AG08395 (cell line): ENCODE measurements at regions not wholly inside any gene's neighbourhood (a gene's known extent, or its start where the extent isn't known, plus 50 kb on each side); places are given as distances from the start of the nearest gene placed in this dataset.

Experiments
- DNase-seq: peaks from one replicate; pipeline ENCODE4 v3.0.0; 2012; ENCODE audit warnings: mixed read lengths, low spot score

DNA sequence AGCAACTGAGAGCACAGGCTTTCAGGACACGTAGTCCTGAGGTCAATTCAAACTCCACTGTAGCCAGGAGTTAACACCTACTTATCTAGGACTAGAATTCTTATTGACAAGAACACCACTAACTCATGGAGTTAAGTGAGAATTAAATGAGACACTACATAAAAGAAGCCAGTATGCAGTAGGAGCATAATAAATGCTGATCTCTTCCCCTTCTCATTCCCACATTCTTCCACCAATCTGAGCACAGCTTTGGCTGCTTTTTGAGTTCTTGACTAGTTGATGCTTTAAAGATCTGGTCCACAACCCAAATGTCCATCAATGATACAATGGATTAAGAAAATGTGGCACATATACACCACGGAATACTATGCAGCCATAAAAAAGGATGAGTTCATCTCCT is 55.2 kb downstream of the TTC32 start:
- DNase-seq: no peak

DNA sequence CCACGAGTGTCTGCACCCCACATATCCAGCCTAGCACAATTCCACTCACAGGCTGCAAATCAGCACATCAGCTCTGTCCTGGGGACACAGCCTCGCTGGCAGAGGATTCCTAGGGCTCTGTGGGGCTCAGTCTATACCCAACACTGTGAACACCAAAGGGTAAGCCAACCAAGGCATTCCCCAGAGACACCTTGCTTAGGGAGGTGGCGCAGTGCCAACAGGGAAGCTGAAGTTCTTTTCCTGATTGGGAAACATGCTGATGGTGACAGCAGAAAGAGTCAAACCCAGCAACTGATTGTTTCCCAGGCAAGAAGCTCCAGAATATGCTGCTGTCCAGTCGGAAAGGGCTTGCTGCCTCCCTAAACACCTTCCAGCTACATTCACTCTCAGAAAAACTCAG is 55.8 kb downstream of the TTC32 start:
- DNase-seq: no peak

DNA sequence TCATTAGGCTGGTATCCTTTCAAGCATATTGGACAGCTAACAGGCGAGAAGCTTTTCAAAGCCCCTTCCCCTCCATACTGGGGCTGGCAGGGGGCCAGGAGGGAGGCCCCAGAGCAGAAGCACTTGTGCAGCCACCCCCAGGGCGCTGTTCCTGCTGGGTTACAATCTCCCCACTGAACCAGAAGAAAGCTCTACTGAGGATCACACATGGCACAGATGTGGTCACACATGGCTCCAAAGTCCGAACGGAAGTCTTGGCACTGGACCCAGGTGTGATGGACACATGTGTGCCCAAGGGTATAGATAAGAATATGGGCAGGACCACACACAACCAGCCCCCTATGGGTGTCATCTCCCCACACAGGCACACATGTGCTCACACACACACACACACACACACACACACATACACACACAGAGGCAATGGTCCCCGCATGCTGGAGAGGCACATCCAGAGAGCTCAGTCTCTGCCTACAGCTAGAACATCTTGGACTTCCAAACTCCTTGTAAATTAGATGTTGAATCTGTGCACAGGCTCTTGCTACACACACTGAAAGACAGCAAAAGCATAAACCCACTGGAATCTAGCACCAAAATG is 56.4 kb downstream of the TTC32 start:
- no peak for DNase-seq

DNA sequence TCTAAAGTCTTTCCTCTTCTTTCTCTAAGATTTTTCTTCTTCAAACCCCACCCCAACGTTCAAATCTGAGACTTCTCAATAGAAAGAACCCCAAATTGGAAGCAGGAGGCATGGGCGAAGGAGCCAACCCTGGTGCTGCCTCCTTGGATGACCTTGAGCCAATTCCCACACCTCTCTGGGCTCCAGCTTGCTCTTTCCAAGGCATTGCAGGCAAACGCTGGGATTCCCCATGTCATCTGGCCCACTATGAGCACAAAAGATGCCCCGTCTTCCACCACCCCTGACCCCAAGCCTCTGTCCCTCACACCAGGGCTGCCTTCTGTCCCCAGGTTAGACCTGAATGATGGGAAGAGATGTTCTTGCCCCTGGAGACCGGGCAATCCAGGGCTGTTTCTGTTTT is 57.0 kb downstream of the TTC32 start:
- no peak for DNase-seq

DNA sequence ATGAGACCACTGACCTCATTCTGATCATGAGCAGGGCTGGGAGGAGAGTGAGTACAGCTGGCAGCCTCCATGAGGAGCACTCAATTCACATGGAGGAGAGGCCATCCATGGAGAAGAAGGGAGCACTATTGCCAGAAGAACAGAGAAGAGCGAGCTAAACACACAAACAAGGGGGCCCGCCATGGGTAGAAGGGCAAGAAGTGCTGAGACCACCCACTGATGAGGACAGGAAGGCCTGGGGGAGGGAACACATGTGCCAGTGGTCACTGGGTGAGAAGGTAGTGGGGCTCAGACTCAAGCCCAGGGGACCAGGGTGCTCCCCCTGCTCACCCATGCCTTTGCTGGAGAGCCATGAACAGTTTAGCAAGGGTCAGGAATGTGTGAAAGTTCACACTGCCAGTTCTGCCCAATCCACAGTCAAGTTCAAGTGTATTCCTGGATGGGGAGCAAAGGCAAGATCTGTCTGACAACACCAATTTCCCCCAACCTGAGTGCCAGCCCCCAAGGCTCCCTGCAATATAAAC is 57.7 kb downstream of the TTC32 start:
- no peak for DNase-seq

DNA sequence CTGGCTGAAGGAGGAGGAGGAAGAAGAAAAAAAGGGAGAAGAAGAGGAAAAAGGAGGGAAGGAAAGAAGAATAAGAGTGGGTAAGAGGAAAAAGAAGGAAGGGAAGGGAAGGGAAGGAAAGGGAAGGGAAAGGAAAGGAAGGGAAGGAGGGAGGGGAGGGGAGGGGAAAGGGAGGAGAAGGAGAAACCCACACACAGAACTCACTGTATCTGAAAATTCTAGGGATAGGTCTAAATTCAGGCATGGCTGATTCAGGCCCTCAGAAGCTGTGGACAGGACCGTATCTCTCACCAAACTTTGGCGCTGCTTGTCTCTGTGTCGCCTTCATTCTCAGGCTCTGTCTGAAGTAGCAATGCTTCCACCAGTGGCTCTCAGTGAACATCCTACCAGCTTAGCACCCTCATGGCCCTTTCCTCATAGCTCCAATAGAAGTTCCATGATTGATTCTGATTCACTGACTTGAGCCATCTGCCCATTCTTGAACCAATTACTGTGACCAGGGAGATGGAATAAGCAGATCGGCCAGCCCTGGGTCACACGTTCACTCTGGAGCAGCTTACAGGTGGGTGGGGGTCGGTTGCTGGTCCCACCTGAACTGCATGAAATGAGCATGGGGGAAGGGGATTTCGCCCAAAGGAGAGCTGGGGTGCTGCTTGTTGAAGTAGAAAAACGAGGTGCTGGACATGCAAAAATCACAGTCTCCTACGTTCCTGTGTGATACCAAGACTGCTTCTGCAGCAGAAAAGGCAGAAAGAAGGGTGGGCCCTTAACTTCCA is 59.7 kb downstream of the TTC32 start:
- no peak for DNase-seq

DNA sequence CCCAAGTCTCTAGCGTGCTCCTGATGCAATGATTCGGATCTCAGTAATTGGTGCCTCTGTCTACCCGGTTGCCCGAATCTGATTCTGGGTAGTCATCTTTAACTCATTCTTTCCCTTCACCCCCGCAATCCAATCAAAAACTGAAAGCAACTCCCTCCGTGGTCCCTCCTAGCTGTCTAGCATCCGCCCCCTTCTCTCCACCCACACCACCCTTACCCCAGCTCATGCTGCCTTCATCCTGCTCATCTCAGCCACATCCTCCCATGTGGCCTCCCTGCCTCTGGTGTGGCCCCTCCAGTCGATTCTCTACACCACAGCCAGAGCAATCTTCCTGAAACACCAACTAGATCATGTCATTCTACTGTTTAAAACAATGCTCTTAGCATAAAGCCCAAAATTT is 62.3 kb downstream of the TTC32 start:
- no peak for DNase-seq

DNA sequence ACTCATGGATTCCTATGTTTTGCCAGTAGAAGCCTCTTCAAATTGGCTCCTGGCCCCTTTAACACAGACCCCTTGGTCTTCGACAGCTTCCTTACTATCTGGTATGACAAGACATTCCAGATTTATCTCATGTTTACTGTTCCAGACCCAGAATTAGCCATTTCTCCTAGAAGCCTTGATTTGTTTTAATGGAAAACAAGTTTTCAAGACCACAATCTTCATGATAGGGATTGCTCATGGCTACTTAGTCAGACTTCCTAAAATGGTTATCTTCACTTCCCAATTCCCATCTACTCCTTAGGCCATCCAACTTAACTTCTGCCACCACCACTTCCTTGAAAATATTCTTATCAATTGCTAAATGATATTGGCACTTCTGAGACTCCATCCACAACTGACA is 63.2 kb downstream of the TTC32 start:
- no peak for DNase-seq

DNA sequence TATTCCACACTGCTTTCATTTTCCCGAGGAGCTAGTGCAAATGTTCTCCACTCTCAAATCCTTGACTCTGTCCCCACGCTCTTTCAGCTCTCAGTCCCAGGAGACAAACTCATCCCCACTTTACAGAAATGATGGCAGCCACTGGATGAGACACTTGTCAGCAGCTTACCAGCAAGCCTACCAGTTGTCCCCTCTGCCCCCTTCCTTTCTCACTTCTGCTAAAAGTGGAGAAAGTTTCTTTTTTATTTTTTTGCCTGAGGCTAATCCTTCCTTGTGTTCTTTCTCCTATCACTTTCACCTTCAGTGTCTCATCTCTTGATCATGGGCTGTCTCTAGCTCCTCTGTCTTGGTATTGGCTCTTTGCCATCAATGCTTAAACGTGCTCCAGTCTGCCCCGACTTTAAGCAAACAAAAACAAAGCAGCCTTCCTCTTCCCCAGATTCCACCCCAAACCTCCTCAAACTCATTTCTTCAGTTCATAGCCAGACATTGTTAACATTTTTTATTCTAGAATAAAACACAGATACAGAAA is 64.5 kb downstream of the TTC32 start:
- no peak for DNase-seq

DNA sequence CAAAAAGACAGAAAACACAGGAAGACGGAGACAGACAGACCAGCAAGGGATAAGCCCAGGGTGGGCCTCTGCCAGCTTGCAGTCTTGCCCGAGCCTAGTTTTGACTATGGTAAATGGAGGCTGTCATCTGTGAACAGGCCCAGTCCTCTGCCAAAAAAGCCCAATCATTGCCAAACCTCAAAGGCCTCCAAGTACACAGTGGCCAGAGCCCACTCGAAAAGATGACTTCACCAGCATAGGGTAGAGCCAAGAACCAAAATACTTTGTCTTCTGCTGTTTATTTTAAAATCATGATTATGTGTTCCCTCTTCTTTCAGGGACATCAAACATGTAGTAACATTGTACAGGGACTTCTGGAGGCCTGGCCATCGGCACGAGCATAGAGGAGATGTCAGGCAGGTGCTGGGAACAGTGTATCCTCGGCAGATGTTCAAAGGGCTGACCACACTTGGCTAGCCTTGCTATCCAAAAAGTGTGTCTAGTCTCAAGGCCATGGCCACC is 66.0 kb downstream of the TTC32 start:
- peak; percentile 63 for DNase-seq

DNA sequence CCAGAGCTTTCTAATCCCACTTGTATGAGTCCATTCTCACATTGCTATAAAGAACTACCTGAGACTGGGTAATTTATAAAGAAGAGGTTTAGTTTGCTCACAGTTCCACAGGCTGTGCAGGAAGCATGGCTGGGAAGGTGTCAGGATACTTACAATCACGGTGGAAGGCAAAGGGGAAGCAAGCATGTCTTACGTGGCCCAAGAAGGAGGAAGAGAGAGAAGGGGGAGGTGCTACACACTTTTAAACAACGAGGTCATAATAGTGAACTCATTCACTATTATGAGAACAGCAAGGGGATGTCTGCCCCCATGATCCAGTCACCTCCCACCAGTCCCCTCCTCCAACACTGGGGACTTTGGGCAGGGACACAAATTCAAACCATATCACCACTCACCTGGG is 67.8 kb downstream of the TTC32 start:
- DNase-seq: no peak

DNA sequence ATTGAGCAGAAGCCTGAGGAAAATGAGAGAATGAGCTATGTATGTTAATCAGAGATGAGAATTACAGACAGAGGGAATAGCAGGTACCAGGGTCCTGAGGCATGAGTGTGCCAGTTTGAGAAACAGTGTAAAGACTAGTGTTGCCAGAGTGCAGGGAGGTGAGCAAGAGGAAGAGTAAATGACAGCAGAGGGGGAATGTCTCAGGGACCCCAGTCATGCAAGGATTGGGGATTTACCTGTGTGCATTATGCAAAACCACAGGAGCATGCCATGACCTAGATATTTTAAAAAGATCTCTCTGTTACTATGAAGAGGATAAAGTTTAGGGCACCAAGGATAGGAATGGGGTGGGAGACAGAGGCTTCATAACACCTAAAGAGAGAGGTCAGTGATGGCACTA is 72.1 kb downstream of the TTC32 start:
- no peak for DNase-seq

DNA sequence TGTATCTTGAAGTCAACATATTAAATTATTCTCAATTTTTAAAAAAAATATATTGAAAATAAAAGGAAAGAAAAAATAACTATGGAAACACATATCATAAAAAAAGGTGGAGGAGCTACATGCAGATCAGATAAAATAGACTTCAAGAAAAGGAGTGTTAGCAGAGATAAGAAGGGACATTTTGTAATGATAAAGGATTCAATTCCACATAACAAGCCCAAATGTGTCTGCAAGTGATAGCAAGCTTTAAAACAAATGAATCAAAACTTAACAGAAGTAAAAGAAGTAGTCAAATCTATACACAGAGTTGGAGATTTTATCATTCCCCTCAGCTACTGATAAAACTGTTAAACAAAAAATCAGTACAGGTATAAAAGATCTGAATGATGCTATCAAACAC is 74.9 kb downstream of the TTC32 start:
- DNase-seq: no peak

DNA sequence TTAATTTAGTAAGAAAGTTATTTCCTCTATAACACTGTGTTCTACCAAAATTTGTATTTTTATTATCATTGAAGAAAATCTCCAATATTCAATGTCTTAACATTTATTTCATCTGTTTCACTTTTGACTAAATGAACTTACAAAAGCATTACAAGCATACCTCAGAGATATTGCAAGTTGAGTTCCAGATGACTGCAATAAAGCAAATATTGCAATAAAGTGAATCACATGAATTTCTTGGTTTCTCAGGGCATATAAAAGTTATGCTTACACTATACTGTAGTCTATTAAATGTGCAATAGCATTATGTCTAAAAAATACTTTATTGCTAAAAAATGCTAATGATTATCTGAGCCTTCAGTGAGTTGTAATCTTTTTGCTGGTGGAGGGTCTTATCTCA is 78.3 kb downstream of the TTC32 start:
- DNase-seq: no peak

DNA sequence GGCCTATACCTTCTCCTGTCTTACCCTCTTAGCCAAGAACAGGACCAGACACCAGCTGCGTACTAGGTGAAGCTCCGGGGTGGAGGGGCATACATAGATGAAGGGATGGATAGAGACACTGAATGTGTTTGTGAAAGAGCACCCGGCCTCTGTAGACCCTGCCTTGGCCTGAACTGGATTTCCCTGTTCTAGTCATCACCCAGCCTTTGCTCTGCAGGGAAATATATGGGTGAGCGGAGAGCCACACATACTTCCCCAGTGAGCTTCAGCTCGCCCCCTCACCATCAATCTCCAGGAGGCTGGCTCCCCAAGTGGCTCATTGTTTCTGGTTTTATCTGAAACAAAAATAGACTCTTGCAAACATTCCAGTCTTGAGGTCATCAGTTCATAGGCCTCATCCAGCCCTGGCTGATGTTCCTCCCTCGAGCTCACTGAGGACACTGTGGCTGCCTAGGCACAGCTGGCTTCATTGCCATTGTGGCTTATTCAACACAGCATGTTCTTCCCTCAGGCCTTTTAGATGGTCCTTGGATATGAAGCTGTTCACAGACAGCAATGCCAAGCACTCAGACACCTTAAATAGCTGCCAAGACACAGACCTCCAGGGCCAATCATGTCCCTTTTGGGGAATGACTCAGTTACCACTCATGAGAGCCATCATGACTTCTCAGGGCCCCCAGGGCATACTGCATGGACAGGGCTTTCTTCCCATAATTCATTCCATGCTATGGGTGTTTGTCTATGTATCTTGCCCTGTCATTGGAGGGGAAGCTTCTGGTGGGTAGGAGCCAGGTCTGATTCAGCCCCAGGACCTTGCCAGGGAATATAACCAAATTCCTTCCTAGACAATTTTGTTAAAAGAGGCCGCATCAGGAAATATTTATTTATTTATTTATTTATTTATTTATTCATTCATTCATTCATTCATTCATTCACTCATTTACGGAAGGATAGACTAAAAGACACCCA is 82.4 kb downstream of the TTC32 start:
- DNase-seq: peak; percentile 89

DNA sequence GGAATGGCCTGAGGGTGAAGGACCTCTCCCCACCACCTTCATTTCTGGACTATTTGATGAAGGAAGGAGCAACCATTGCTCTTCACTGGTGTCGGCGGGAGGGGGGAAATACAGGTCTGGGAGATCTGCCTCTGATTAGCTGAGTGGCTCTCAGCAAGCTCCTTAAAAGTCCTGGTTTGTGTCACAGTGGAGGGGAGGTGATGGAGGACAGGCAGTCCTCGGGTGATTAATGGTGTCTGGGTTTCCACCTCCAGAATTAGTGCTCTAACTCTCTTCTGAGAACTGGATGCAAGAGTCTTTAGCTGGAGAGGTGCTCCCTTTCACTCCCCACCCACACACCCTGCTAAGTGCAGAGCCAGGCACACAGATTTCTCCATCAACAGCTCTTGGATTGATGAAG is 83.2 kb downstream of the TTC32 start:
- DNase-seq: no peak

DNA sequence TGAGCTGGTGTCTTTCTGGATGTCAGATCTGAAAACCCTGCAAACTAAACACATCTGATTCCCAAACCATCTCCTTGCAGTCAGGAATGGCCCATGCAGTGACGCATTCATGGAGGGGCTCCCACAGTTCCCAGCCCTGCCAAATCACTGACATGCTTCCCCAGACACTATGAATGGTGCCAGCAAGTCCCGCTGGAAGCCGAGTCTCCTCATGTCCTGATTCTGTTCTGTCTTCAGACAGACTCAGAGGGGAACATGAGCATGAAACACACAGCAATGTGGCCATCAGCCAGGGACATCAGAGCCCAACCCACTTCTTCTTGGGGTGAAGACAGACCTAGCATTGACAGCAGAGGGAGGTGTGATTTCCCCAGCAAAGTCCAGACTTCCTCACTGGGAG is 83.7 kb downstream of the TTC32 start:
- no peak for DNase-seq

DNA sequence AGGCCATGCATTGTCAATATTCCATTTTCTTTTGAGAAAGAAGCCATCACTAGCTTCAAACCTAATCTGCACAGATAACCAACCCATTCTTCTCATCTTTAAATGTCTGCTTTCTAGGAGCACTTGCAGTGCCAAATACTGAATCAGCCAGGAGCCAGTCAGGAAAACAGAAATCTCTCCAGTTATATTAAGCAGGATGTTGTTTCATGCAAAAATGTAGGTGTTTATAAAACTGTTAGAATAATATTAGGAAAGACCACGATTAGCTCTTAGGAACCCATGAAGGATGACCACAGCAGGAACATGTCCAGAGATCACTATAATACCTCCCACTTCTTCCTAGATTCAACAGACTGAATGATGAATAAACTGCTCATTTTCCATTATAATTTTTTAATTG is 86.0 kb downstream of the TTC32 start:
- no peak for DNase-seq

DNA sequence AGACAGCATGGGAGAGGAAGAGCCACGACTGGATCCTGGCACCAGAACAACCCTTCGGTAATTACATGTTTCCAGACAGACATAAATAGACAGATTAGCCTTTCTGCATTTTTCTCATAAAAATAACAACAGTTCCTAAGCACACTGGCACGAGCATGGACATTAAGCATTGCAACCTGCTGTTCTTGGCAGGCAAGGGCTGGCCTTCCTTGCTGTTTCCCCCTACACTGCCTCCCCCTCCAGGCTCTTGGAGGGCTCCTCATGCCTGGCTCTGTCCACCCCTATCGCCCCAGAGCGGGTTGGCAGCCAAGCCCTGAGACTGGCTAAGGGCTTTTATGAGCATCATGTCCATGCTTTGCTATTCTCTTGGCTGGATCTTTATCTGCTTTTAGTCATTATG is 89.6 kb downstream of the TTC32 start:
- DNase-seq: no peak

DNA sequence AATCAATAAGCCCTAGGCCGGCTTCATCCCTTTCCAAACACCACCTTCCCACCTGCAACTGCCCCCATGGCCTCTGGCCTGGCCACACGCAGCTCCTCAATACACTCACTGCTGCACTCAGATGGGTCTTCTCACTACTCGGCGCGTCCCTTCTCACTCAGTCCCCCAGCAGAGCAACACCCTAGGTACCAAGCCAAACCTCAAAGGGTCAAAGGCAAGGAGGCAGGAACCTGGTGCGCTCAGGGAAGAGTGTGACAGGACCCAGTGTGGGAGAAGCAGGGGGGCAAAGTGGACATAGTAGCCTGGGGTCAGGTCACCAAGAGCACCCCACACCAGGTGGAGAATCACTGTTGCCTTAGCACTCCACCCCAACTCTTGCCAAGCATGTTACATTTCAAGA is 90.6 kb downstream of the TTC32 start:
- no peak for DNase-seq

DNA sequence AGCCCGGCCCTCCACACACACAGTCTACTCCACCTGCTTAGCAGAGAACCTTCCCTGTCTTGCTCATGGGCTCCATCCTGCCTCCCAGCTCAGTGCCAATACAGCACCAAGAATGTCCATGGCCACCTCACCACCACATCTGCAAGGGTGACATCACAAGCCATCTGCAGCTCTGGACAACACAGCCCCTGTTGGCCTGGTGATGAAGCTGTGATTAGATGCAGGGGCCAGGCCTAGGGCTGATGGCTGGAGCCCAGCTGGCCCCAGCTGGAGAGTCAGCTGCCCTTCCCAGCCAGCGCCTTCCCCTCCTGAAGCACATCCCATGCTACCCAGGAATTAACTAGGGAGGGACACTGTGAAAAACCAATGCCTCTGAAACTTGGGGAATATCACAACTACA is 91.1 kb downstream of the TTC32 start:
- no peak for DNase-seq

DNA sequence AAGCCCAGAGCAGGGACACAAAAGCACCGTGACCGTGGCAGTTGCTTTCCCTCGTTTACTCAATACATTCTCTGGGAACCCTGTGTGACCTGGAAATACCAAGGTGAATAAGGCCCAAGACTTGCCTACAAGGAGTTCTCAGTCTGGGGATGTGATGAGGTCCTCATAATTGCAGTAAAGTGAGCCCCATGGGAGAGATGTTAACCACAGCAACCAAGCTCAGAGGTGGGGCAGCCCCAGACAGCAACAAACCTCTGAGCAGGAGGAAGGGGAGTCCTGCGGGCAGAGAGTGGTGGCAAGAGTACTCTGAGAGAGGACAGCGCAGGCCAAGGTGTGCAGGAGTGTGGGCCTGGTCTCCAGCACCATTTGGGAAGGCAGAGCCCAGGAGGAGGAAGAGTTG is 91.6 kb downstream of the TTC32 start:
- DNase-seq: no peak
